ENCODE measurements at regions not wholly inside any gene's neighbourhood (a gene's known extent, or its start where the extent isn't known, plus 50 kb on each side); places are given as distances from the start of the nearest gene placed in this dataset.

GRCh38 chr15:62812515-62812835, 230.1 kb upstream of the TPM1 start:
- no TSS peak for BruUV-seq (replicated peaks)
- Histone ChIP-seq H3K4me1 (ENCODE audit: insufficient read depth, low read length, poor library complexity, severe bottlenecking) (no peaks in the 10 kb centered on the region), H3K79me2 (ENCODE audit: insufficient read depth, low read depth, low read length) (no peaks in the 10 kb centered on the region), H2AFZ (ENCODE audit: low read length) (no peak overlapping the region), H3K9me3 (ENCODE audit: low read length) (no peaks in the 10 kb centered on the region), H3K36me3 (ENCODE audit: insufficient read depth, low read length) (no peaks in the 10 kb centered on the region), H3K27ac (ENCODE audit: low read depth, low read length, poor library complexity, severe bottlenecking) (no peak overlapping the region), H4K20me1 (ENCODE audit: insufficient read depth, low read length) (no peaks in the 10 kb centered on the region), H3K9me2 (ENCODE audit: insufficient read depth, low read length) (no peaks in the 10 kb centered on the region), H3K4me2 (ENCODE audit: low read length) (no peak overlapping the region), H3K4me3 (ENCODE audit: low read depth, low read length, poor library complexity, severe bottlenecking) (no peak overlapping the region)
- no peak for TF ChIP-seq CTCF (conservative IDR thresholded peaks at IDR 0.05; ENCODE audit: low read length)
- TF ChIP-seq EZH2phosphoT487 (IDR thresholded peaks at IDR 0.05; ENCODE audit: borderline replicate concordance, low read depth, low read length), result no peak
- intact Hi-C loops (cut with micrococcal nuclease; ENCODE audit: unreplicated experiment), result no loop called here
- ChIA-PET CTCF (ENCODE audit: unreplicated experiment) (no interaction called here), POLR2A (no interaction called here)
- no peak for DNase-seq (ENCODE audit: low spot score)

- Histone ChIP-seq H4K20me1 (ENCODE audit: insufficient read depth, low read length) (no peaks in the 10 kb centered on the region), H3K9me3 (ENCODE audit: low read length) (no peaks in the 10 kb centered on the region), H3K36me3 (ENCODE audit: insufficient read depth, low read length) (no peaks in the 10 kb centered on the region), H3K27ac (ENCODE audit: low read depth, low read length, poor library complexity, severe bottlenecking) (no peak overlapping the region), H2AFZ (ENCODE audit: low read length) (no peak overlapping the region), H3K79me2 (ENCODE audit: insufficient read depth, low read depth, low read length) (no peaks in the 10 kb centered on the region), H3K4me1 (ENCODE audit: insufficient read depth, low read length, poor library complexity, severe bottlenecking) (no peaks in the 10 kb centered on the region), H3K4me3 (ENCODE audit: low read depth, low read length, poor library complexity, severe bottlenecking) (no peak overlapping the region), H3K4me2 (ENCODE audit: low read length) (no peak overlapping the region), H3K9me2 (ENCODE audit: insufficient read depth, low read length) (no peaks in the 10 kb centered on the region)
- no peak for DNase-seq (ENCODE audit: low spot score)
- intact Hi-C loops (cut with micrococcal nuclease; ENCODE audit: unreplicated experiment), result no loop called here
- TF ChIP-seq CTCF (conservative IDR thresholded peaks at IDR 0.05; ENCODE audit: low read length) (no peak), EZH2phosphoT487 (IDR thresholded peaks at IDR 0.05; ENCODE audit: borderline replicate concordance, low read depth, low read length) (no peak)
- BruUV-seq (replicated peaks), result no TSS peak
- ChIA-PET CTCF (ENCODE audit: unreplicated experiment) (no interaction called here), POLR2A (no interaction called here)
Measured at GRCh38 chr15:62816342-62817069, 226.0 kb upstream of the TPM1 start.

GRCh38 chr15:62818691-62819090, 223.9 kb upstream of the TPM1 start:
- no peak overlapping the region for H3K4me3 ChIP-seq (ENCODE audit: low read depth, low read length, poor library complexity, severe bottlenecking)
- H2AFZ ChIP-seq (ENCODE audit: low read length), result no peak overlapping the region
- no peaks in the 10 kb centered on the region for H4K20me1 ChIP-seq (ENCODE audit: insufficient read depth, low read length)
- H3K9me2 ChIP-seq (ENCODE audit: insufficient read depth, low read length), result no peaks in the 10 kb centered on the region
- TF ChIP-seq EZH2phosphoT487 (IDR thresholded peaks at IDR 0.05; ENCODE audit: borderline replicate concordance, low read depth, low read length), result no peak
- TF ChIP-seq CTCF (conservative IDR thresholded peaks at IDR 0.05; ENCODE audit: low read length), result no peak
- intact Hi-C loops (cut with micrococcal nuclease; ENCODE audit: unreplicated experiment), result no loop called here
- no peak overlapping the region for H3K27ac ChIP-seq (ENCODE audit: low read depth, low read length, poor library complexity, severe bottlenecking)
- no peaks in the 10 kb centered on the region for H3K36me3 ChIP-seq (ENCODE audit: insufficient read depth, low read length)
- H3K9me3 ChIP-seq (ENCODE audit: low read length), result no peaks in the 10 kb centered on the region
- ChIA-PET POLR2A (interaction anchor here (1.2 kb wide), 1 partner anchor 25 kb away, joined by 3 read pairs; no protein-coding TSS in a partner anchor), CTCF (ENCODE audit: unreplicated experiment) (no interaction called here)
- H3K4me1 ChIP-seq (ENCODE audit: insufficient read depth, low read length, poor library complexity, severe bottlenecking), result no peaks in the 10 kb centered on the region
- H3K79me2 ChIP-seq (ENCODE audit: insufficient read depth, low read depth, low read length), result no peaks in the 10 kb centered on the region
- H3K4me2 ChIP-seq (ENCODE audit: low read length), result no peak overlapping the region
- no peak for DNase-seq (ENCODE audit: low spot score)
- no TSS peak for BruUV-seq (replicated peaks)
